GM18861 (cell line): ENCODE measurements at regions not wholly inside any gene's neighbourhood (a gene's known extent, or its start where the extent isn't known, plus 50 kb on each side); places are given as distances from the start of the nearest gene placed in this dataset.

Experiments
- ATAC-seq: cut with Tn5 transposase; IDR thresholded peaks from one replicate; pipeline ENCODE4 v1.9.1; 2021; ENCODE audit not compliant: unreplicated experiment

- no peak for ATAC-seq
These were observed 50.9 kb upstream of the A1CF start for GRCh38 chr10:50936335-50936734.

GRCh38 chr10:50937230-50937907 lies 51.9 kb upstream of the A1CF start:
- no peak for ATAC-seq

- ATAC-seq = no peak
These were observed 56.2 kb upstream of the A1CF start for GRCh38 chr10:50941629-50942028.

DNA sequence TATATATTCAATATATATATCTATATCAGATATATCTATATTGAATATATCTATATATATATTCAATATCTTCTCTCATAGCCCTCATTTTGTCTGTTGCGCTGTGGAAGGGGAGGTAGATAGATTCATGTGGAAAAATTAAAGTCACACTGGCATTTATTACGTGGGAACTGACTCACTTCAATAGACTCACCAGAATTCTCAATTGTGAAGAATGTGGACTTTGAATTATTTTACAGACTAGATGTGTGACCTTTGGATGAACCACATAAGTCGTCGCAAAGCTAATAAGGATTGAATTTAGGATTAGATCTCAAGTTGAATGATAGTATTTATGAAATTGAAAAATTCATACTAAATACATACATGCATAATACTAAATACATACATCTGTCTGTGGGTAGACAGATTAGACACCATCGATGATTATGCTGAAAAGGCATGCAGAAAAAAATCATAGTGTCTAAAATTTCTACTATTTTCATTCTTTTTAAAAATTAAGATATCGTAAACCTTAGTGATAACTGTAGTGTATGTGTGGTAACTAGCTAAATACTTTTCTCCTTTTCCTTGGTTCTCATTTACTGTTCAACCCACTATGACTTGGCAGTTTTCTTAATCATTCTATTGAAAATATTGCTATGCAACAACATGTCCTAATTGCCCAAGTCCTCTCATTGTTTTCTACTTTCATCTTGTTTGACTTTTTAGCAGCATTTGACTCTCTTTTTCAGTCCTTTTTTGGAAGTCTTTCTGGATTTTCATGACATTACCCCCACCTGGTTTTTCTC lies 61.8 kb upstream of the A1CF start:
- ATAC-seq = no peak

DNA sequence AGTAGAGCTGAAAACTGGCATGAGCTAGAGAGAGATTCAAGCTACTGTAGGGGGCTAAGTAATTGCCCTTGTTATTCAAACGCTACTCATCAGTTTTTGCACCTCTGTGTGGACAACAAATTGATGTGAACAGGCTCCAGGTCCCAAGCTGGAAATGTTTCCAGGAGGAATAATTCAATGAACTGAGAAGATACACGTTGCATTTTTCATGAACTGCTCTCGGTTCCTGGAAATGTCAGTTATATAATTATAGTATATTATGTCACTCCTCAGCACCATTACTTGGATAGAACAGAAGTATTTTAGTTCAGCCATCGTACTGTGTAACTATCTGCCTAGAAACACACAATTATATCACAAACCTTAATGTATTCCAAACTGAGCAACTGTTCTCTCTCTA lies 65.9 kb upstream of the A1CF start:
- ATAC-seq = no peak

DNA sequence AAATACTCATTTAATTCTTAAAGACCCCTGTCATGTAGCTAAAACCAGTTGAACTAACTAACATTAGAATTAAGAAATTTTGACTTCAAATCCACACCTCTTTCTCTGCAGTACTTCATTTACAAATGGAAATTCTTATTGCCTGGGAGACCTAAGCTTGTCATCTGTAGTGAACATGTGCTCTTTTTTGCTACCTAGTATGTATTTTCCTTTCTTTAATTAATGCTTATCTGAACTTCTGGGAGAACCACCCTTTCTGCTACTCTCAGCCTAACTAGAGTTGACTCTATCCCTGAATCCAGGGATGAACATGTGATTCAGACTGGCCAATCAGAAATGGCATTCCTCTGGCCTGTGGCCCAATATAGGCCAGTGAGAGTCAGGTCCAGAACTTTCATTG lies 75.9 kb upstream of the A1CF start:
- no peak for ATAC-seq

GRCh38 chr10:50963063-50963462 lies 77.6 kb upstream of the A1CF start:
- ATAC-seq = no peak

GRCh38 chr10:50968386-50969091 lies 83.1 kb upstream of the A1CF start:
- no peak for ATAC-seq

DNA sequence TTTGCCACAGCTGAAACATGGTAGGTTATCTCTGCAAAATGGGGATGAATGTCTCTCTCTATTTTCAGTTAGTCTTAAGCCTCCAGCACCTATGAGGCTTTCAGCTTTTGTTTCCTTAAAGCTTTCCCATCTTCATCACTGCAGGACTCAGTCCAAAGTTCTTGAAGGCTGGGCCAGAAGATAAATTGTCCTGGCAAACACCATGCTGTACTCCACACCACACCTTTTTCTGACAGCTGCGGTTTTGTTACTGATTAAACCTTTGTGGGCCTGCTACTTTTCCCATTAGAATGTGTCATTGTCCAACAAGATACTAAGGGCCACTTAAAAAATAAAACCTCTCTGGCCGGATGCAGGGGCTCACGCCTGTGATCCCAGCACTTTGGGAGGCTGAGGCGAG lies 87.2 kb upstream of the A1CF start:
- no peak for ATAC-seq

- no peak for ATAC-seq
These were observed 92.9 kb upstream of the PRKG1 start for GRCh38 chr10:50981385-50981784.

GRCh38 chr10:50981904-50982303 lies 92.4 kb upstream of the PRKG1 start:
- ATAC-seq = no peak

DNA sequence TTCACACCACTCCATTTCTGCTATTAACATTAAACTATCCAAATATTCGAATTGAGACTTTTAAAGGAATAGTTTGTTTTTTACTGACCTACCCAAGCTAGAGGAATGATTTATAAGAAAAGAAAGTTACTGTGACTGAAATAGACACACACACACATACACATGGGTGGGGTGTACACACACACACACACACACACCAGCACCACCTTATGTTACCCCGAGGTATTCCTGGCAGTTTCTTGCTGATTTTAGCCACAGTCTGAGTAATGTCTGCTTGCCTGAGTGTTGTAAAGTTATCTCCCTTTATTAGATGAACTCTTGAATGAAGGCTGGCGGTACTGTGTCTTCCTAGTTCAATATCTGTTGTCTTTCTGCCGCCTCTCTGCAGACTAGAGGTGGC lies 91.3 kb upstream of the PRKG1 start:
- ATAC-seq = no peak

GRCh38 chr10:50987934-50988333 lies 86.4 kb upstream of the PRKG1 start:
- ATAC-seq = no peak

GRCh38 chr10:50988792-50989191 lies 85.5 kb upstream of the PRKG1 start:
- no peak for ATAC-seq

- no peak for ATAC-seq
These were observed 83.5 kb upstream of the PRKG1 start for GRCh38 chr10:50990568-50991455.

DNA sequence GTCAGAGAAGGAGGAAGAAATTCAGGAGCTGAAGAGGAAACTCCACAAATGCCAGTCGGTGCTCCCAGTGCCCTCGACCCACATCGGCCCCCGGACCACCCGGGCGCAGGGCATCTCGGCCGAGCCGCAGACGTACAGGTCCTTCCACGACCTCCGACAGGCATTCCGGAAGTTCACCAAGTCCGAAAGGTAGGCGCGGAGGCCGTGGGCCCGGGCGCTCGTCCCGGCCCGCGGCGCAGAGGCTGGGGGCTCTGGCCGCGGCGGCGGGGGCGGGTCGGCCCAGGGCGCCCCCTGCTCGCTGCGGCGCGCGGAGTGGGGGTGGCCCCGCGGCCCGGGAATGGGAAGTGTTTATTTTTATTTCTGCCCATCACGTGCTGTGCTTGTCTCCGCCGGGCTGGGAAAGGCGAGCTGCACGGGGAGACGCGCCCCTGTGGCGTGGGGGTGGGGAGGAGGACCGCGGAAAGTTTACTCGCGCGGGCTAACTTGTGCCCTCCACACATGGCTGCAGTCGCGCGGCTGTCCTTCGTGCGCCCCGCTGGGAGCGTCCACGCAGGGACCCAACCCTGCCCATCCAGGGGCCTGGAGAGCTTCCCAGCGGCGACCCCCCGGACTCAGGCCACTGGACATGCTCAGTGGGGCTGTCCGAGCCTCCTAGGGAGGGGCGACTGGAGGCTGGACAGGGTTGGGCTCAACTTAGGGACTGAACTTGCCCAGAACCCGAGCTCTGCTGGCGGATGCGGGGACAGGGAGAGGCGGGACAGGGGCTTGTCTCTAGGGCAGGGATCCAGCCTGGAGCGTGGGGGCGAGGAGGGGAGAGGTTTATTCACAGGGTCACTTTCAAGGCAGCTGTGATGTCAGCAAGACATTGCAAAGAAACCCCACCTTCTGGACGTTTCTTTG lies 82.6 kb upstream of the PRKG1 start:
- ATAC-seq = no peak

- ATAC-seq = no peak
These were observed 81.9 kb upstream of the PRKG1 start for GRCh38 chr10:50992356-50992901.

- ATAC-seq = no peak
These were observed 81.1 kb upstream of the PRKG1 start for GRCh38 chr10:50992972-50993766.

GRCh38 chr10:50993771-50994251 lies 80.5 kb upstream of the PRKG1 start:
- ATAC-seq = no peak
